H1 (cell line): ENCODE measurements at regions not wholly inside any gene's neighbourhood (a gene's known extent, or its start where the extent isn't known, plus 50 kb on each side); places are given as distances from the start of the nearest gene placed in this dataset.

Source experiments
- ASH2L ChIP-seq: fragments of 200-600, 300-600 bp; sonication (generic); IDR thresholded peaks from one replicate; pipeline ENCODE4 v1.7.1; 2017; ENCODE audit warnings: low read length
- BACH1 ChIP-seq: IDR thresholded peaks from 2 replicates; pipeline ENCODE4 v1.6.1; 2012; ENCODE audit warnings: low read length, improper control_type of control experiment
- EGR1 ChIP-seq: IDR thresholded peaks from 2 replicates; pipeline ENCODE4 v1.6.1; 2011; ENCODE audit warnings: low read depth, low read length, borderline replicate concordance
- NRF1 ChIP-seq: IDR thresholded peaks from 2 replicates; pipeline ENCODE4 v1.6.1; 2011; ENCODE audit warnings: mild to moderate bottlenecking, low read depth, low read length, improper control_type of control experiment
- POLR2AphosphoS5 ChIP-seq: IDR thresholded peaks from 2 replicates; pipeline ENCODE4 v1.6.1; 2011; ENCODE audit warnings: low read depth, low read length
- RAD21 ChIP-seq, 2 experiments: IDR thresholded peaks in 1 of 2; conservative IDR thresholded peaks in 1 of 2; 2 replicates each; pipeline ENCODE4 v1.6.1; 2011; ENCODE audit warnings: low read depth in 2 of 2, low read length in 2 of 2, improper control_type of control experiment in 1 of 2, inconsistent platforms in 1 of 2, mild to moderate bottlenecking in 1 of 2, moderate library complexity in 1 of 2
- RXRA ChIP-seq: IDR thresholded peaks from 2 replicates; pipeline ENCODE4 v1.6.1; 2011; ENCODE audit warnings: low read depth, mild to moderate bottlenecking, low read length, moderate library complexity; ENCODE audit not compliant: insufficient read depth
- TF ChIP-seq, protein P1 (sequence below): fragments of 300-600 bp; sonication (generic); IDR thresholded peaks from 2 replicates; pipeline ENCODE4 v1.7.1; 2012; ENCODE audit warnings: low read length, moderate library complexity, mild to moderate bottlenecking, inconsistent platforms; ENCODE audit not compliant: insufficient replicate concordance
- TF ChIP-seq, protein P2 (sequence below): IDR thresholded peaks from 2 replicates; pipeline ENCODE4 v1.6.1; 2012; ENCODE audit warnings: inconsistent platforms

DNA sequence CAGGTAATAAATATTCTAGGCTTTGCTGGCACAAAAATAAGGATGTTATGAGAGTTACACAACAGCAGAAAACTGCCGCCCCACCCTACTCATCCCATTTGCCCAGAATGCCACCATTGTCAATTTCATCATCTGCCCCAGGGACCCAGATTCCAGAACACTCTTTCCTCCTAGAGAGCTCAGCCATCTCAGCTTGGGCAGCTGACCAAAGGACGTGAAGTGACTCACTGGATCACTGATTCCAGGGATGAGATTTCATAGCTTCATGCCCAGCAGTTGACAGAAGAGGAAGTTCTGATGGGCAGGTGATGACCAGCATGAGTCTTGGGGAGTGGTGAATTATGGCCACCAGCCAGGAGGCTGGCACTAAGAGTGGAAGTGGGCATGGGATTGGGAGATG lies 450.3 kb downstream of the RMST start (continued):
- TF ChIP-seq, protein P1, sequence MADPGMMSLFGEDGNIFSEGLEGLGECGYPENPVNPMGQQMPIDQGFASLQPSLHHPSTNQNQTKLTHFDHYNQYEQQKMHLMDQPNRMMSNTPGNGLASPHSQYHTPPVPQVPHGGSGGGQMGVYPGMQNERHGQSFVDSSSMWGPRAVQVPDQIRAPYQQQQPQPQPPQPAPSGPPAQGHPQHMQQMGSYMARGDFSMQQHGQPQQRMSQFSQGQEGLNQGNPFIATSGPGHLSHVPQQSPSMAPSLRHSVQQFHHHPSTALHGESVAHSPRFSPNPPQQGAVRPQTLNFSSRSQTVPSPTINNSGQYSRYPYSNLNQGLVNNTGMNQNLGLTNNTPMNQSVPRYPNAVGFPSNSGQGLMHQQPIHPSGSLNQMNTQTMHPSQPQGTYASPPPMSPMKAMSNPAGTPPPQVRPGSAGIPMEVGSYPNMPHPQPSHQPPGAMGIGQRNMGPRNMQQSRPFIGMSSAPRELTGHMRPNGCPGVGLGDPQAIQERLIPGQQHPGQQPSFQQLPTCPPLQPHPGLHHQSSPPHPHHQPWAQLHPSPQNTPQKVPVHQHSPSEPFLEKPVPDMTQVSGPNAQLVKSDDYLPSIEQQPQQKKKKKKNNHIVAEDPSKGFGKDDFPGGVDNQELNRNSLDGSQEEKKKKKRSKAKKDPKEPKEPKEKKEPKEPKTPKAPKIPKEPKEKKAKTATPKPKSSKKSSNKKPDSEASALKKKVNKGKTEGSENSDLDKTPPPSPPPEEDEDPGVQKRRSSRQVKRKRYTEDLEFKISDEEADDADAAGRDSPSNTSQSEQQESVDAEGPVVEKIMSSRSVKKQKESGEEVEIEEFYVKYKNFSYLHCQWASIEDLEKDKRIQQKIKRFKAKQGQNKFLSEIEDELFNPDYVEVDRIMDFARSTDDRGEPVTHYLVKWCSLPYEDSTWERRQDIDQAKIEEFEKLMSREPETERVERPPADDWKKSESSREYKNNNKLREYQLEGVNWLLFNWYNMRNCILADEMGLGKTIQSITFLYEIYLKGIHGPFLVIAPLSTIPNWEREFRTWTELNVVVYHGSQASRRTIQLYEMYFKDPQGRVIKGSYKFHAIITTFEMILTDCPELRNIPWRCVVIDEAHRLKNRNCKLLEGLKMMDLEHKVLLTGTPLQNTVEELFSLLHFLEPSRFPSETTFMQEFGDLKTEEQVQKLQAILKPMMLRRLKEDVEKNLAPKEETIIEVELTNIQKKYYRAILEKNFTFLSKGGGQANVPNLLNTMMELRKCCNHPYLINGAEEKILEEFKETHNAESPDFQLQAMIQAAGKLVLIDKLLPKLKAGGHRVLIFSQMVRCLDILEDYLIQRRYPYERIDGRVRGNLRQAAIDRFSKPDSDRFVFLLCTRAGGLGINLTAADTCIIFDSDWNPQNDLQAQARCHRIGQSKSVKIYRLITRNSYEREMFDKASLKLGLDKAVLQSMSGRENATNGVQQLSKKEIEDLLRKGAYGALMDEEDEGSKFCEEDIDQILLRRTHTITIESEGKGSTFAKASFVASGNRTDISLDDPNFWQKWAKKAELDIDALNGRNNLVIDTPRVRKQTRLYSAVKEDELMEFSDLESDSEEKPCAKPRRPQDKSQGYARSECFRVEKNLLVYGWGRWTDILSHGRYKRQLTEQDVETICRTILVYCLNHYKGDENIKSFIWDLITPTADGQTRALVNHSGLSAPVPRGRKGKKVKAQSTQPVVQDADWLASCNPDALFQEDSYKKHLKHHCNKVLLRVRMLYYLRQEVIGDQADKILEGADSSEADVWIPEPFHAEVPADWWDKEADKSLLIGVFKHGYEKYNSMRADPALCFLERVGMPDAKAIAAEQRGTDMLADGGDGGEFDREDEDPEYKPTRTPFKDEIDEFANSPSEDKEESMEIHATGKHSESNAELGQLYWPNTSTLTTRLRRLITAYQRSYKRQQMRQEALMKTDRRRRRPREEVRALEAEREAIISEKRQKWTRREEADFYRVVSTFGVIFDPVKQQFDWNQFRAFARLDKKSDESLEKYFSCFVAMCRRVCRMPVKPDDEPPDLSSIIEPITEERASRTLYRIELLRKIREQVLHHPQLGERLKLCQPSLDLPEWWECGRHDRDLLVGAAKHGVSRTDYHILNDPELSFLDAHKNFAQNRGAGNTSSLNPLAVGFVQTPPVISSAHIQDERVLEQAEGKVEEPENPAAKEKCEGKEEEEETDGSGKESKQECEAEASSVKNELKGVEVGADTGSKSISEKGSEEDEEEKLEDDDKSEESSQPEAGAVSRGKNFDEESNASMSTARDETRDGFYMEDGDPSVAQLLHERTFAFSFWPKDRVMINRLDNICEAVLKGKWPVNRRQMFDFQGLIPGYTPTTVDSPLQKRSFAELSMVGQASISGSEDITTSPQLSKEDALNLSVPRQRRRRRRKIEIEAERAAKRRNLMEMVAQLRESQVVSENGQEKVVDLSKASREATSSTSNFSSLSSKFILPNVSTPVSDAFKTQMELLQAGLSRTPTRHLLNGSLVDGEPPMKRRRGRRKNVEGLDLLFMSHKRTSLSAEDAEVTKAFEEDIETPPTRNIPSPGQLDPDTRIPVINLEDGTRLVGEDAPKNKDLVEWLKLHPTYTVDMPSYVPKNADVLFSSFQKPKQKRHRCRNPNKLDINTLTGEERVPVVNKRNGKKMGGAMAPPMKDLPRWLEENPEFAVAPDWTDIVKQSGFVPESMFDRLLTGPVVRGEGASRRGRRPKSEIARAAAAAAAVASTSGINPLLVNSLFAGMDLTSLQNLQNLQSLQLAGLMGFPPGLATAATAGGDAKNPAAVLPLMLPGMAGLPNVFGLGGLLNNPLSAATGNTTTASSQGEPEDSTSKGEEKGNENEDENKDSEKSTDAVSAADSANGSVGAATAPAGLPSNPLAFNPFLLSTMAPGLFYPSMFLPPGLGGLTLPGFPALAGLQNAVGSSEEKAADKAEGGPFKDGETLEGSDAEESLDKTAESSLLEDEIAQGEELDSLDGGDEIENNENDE, result no peak
- TF ChIP-seq NRF1, result no peak
- no peak for TF ChIP-seq RAD21 (IDR thresholded peaks at IDR 0.05 in 1 of 2, conservative IDR thresholded peaks at IDR 0.05 in 1 of 2; ENCODE audit: low read depth in 2 of 2, low read length in 2 of 2)
- no peak for TF ChIP-seq POLR2AphosphoS5
- no peak for TF ChIP-seq ASH2L
- TF ChIP-seq, protein P2, sequence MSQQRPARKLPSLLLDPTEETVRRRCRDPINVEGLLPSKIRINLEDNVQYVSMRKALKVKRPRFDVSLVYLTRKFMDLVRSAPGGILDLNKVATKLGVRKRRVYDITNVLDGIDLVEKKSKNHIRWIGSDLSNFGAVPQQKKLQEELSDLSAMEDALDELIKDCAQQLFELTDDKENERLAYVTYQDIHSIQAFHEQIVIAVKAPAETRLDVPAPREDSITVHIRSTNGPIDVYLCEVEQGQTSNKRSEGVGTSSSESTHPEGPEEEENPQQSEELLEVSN, result no peak
- TF ChIP-seq RXRA, result no peak
- no peak for TF ChIP-seq EGR1
- no peak for TF ChIP-seq BACH1
